ENCODE measurements at regions not wholly inside any gene's neighbourhood (a gene's known extent, or its start where the extent isn't known, plus 50 kb on each side); places are given as distances from the start of the nearest gene placed in this dataset.

- no peak overlapping the region for H3K4me3 ChIP-seq
- no peaks in the 10 kb centered on the region for H3K4me1 ChIP-seq
- DNase-seq (no peak), ATAC-seq (no peak)
- H3K27ac ChIP-seq = no peak overlapping the region
- no peak for TF ChIP-seq CTCF (IDR thresholded peaks at IDR 0.05)
- H3K27me3 ChIP-seq = peaks cover 0 to 43% of the 10 kb centered on the region in 2 donors
- no peaks in the 10 kb centered on the region for H3K36me3 ChIP-seq
- intact Hi-C loops (cut with DNase I) = no loop called here
- no peaks in the 10 kb centered on the region for H3K9me3 ChIP-seq
Measured at GRCh38 chr18:78831603-78832002, 148.0 kb upstream of the SALL3 start.

DNA sequence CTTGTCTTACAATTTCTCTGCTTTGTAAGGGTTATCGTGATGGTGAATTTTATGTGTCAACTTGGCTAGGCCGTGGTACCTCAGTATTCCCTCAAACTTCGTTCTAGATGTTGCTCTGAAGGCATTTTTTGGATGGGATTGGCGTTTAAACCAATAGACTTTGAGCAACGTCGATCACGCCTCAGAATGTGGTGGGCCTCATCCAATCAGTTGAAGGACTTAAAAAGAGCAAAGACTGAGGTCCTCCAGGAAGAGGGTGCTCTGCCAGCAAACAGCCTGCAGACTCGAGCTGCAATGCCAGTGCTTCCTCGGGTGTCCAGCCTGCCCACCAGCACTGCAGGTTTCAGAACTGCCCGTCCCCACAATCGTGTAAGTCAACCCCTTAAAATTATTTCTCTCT, 145.8 kb upstream of the SALL3 start:
- no peak for ATAC-seq
- intact Hi-C loops (cut with DNase I) = no loop called here
- DNase-seq = no peak
- peaks cover 0 to 23% of the 10 kb centered on the region in 2 donors for H3K27me3 ChIP-seq
- no peaks in the 10 kb centered on the region for H3K36me3 ChIP-seq
- H3K27ac ChIP-seq = no peak overlapping the region
- H3K4me1 ChIP-seq = no peaks in the 10 kb centered on the region
- H3K9me3 ChIP-seq = no peaks in the 10 kb centered on the region
- H3K4me3 ChIP-seq = no peak overlapping the region
- no peak for TF ChIP-seq CTCF (IDR thresholded peaks at IDR 0.05)

- no peaks in the 10 kb centered on the region for H3K4me1 ChIP-seq
- intact Hi-C loops (cut with DNase I) = no loop called here
- no peaks in the 10 kb centered on the region for H3K9me3 ChIP-seq
- H3K27ac ChIP-seq = no peak overlapping the region
- no peak for TF ChIP-seq CTCF (IDR thresholded peaks at IDR 0.05)
- no peaks in the 10 kb centered on the region for H3K36me3 ChIP-seq
- no peak overlapping the region for H3K4me3 ChIP-seq
- H3K27me3 ChIP-seq = peaks cover 0 to 8% of the 10 kb centered on the region in 2 donors
- ATAC-seq = no peak
- DNase-seq = no peak
Measured at GRCh38 chr18:78836838-78837237, 142.8 kb upstream of the SALL3 start.

GRCh38 chr18:78837754-78838153, 141.9 kb upstream of the SALL3 start:
- no peak overlapping the region for H3K4me3 ChIP-seq
- peaks cover 0 to 8% of the 10 kb centered on the region in 2 donors for H3K27me3 ChIP-seq
- no peak for DNase-seq

DNA sequence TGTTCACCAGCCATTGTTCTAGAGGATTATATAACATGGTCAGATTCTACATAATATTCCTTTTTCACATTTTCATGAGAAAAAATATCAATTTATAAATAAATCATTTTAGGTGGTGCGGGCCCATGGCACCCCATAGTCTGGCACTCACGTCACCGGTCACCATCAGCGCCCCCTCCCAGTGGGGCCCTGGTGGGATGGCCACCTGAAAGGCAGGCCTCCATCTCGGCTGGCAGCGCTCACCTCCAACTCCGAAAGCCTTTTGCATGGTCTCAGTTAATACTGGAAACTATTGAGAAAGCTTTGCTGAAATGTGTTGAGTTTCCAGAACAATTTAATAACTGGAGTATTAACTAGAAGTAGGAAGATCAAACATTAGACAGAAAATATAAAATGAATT, 141.4 kb upstream of the SALL3 start:
- intact Hi-C loops (cut with DNase I) = no loop called here
- ATAC-seq (no peak), DNase-seq (no peak)
- H3K4me1 ChIP-seq = no peaks in the 10 kb centered on the region
- H3K27me3 ChIP-seq = peaks cover 0 to 4% of the 10 kb centered on the region in 2 donors
- H3K4me3 ChIP-seq = no peak overlapping the region
- TF ChIP-seq CTCF (IDR thresholded peaks at IDR 0.05) = no peak
- no peaks in the 10 kb centered on the region for H3K36me3 ChIP-seq
- no peaks in the 10 kb centered on the region for H3K9me3 ChIP-seq
- H3K27ac ChIP-seq = no peak overlapping the region

More at GRCh38 chr18:78837754-78838153, 141.9 kb upstream of the SALL3 start:
- no peaks in the 10 kb centered on the region for H3K9me3 ChIP-seq
- no peak for TF ChIP-seq CTCF (IDR thresholded peaks at IDR 0.05)
- H3K4me1 ChIP-seq = no peaks in the 10 kb centered on the region
- intact Hi-C loops (cut with DNase I) = no loop called here
- H3K36me3 ChIP-seq = no peaks in the 10 kb centered on the region
- no peak for ATAC-seq
- no peak overlapping the region for H3K27ac ChIP-seq

All from left lung (tissue), 4 donors.